Loucy (cell line): ENCODE measurements at regions not wholly inside any gene's neighbourhood (a gene's known extent, or its start where the extent isn't known, plus 50 kb on each side); places are given as distances from the start of the nearest gene placed in this dataset.

Experiments
- CTCF ChIP-seq: fragments of 200-600 bp; sonication (generic); conservative IDR thresholded peaks from 2 replicates; pipeline ENCODE4 v1.5.1; 2014; ENCODE audit warnings: mild to moderate bottlenecking, antibody characterized with exemption, low read length
- EZH2phosphoT487 ChIP-seq: fragments of 200-600 bp; IDR thresholded peaks from 2 replicates; pipeline ENCODE4 v1.6.1; 2018; ENCODE audit warnings: antibody characterized with exemption, mild to moderate bottlenecking, moderate library complexity, borderline replicate concordance

- TF ChIP-seq CTCF: no peak
- TF ChIP-seq EZH2phosphoT487: no peak
Observed at GRCh38 chr1:87985071-87985470, 656.4 kb downstream of the LMO4 start.
